GM19397 (cell line): ENCODE measurements at regions not wholly inside any gene's neighbourhood (a gene's known extent, or its start where the extent isn't known, plus 50 kb on each side); places are given as distances from the start of the nearest gene placed in this dataset.

Experiments used
- ATAC-seq: cut with Tn5 transposase; IDR thresholded peaks from one replicate; pipeline ENCODE4 v1.9.1; 2021; ENCODE audit warnings: mild to moderate bottlenecking, moderate library complexity; ENCODE audit not compliant: unreplicated experiment

GRCh38 chr5:4212981-4213819, 617.6 kb downstream of the IRX1 start:
- no peak for ATAC-seq

GRCh38 chr5:4215143-4215542, 619.5 kb downstream of the IRX1 start:
- ATAC-seq: no peak

- no peak for ATAC-seq
Observed at GRCh38 chr5:4216142-4216541, 620.5 kb downstream of the IRX1 start.

DNA sequence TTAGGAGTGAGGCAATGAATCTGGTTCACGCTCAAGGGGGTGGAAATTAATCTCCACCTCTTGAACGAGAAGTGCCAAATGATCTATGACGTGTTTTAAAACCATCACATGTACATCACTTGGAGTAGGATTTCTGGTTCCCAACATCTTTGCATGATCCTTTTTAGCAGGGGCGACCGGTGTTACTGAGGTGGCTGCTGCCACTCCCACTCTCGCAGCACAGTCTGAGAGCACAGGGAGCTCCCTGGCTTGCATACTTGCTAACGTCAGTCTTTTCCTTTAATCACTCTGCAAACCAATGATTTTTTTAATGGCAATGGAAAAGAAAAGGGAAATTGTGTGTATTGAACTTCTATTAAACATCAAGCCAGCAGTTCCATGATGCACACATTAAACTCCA, 624.4 kb downstream of the IRX1 start:
- ATAC-seq: no peak

DNA sequence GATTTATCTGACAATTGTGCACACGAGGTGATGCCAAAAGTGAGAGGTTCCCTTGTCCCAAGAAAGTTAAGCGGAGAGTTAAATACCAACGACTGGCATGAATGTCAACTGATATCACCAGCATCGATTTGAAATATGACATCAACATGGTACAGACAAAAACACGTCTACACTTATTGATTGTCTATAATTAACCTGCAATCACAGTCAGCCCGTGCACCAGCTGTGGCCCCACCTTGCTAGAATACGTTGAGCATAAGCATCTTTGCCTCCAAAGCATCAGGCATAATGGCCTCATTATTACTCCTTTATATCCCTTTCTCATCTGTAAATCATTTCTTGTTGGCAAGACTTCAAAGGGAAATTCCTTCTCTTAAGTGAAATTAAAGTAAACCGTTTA, 625.4 kb downstream of the IRX1 start:
- no peak for ATAC-seq

- ATAC-seq: no peak
Observed at GRCh38 chr5:4222147-4222546, 626.5 kb downstream of the IRX1 start.

GRCh38 chr5:4222821-4223220, 627.2 kb downstream of the IRX1 start:
- ATAC-seq: no peak

GRCh38 chr5:4225741-4226140, 630.1 kb downstream of the IRX1 start:
- ATAC-seq: no peak

GRCh38 chr5:4226565-4226964, 630.9 kb downstream of the IRX1 start:
- no peak for ATAC-seq

GRCh38 chr5:4228708-4229107, 633.1 kb downstream of the IRX1 start:
- no peak for ATAC-seq

DNA sequence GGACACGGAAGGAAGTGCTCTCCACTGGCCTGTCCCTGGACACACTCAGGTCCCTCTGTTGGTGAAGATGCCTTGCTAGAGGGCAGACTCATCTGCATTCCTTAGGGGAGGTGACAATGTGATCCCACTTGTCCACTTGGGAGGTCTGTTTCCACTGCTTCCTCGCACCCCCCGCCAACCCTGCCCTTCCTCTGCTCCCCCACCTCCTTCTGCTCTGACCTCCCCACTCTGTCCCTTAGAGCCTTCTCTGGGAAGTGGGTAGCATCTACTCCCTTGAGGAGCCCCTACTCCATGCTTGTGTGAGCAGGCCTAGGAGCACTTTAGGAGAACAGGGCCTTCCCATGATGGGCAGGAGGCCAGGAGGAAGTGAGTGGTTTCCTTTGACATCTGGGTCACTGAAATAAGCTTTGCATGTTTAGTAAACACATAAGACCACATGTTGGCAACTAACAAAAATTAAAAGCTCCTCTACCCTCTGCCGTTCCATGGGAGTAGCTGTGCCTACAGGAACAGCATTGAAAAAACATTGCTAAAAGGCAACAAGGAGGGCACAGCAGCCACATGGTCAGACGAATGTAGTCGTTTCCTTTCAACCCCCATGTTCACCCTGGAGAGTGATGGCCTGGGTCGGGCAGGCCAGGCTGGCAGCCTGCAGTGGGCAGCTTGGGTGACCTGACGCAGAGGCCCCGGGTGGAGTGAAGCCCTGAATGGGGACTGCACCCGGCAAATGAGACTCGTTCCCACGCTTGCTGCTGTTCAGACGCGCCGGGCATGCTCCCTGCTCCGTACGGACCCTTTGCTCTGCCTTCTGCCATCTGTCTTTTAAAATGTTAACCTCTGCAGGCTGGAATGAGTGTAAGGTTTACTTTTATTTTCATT, 634.0 kb downstream of the IRX1 start:
- no peak for ATAC-seq

DNA sequence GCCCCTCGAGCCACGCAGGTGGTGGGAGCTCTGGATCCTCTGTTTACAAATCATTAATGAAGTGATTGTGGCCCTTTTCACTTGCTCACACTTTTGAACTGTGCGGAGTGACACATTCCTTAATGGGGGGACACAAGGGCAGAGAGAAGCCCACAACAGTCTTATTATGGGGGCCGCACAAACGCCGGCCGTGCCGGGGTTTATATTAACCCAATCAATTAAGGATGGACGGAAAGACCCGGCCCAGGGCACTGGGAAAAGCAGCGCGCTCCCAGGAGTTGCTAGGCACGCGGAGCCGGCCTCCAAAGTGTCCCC, 634.8 kb downstream of the IRX1 start:
- ATAC-seq: no peak

DNA sequence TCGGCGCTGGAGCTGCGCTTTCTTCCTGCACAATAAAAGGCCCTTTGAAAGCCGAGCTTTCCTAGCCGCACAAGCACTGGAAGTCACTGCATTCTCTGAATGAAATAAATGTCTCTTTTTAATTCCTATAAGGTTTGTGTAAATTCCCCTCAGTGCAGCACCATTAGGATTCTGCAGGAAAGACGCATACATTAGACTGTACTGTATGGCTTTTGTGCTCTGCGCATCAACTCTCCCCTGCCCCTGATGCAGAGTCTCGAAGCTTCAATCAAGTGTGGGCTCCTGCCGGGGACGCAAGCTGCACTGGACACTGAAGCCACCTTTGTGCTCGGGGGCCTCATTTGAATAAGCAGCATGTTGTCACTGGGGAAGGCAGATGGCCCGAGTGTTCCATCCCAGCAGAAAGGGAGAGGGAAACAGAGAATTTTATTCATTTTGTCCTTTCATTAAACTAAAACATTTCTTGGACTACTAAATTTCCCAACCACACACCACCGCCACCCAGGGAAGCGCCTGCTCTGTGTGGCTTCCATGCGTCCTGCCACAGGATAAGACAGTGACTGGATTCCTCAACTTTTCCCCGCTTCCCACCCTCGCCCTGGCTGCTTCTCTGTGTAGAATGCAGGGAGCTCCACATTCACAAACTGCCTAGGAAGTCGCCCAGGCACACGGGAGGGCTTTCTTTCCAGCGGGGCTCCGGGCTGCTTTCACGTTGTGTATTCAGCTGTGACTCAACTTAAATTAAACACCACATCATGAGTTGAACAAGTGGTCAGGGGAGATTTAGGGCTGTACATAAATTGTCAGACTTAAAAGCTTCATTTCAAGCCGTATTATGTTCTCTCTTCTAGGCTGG, 635.4 kb downstream of the IRX1 start:
- ATAC-seq: no peak

DNA sequence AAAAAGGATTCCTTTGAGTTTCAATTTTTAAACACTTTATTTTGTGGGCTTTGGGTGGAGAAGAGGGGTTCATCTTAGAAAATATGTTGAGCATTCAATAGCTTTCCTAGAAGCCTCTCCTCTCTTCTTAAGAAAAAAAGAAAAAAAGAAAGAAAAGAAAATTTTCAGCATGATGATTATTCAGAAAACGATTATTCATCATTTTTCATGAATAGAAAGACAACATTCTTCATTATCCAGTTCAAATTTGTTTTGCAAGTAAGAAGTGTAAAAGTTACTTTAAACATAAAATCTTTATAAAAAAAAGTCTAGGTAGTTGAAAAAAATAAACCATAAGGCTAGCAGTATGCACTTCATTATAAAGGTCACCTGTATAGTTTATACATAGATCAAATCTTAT, 636.5 kb downstream of the IRX1 start:
- ATAC-seq: no peak

GRCh38 chr5:4233671-4234070, 638.0 kb downstream of the IRX1 start:
- no peak for ATAC-seq

DNA sequence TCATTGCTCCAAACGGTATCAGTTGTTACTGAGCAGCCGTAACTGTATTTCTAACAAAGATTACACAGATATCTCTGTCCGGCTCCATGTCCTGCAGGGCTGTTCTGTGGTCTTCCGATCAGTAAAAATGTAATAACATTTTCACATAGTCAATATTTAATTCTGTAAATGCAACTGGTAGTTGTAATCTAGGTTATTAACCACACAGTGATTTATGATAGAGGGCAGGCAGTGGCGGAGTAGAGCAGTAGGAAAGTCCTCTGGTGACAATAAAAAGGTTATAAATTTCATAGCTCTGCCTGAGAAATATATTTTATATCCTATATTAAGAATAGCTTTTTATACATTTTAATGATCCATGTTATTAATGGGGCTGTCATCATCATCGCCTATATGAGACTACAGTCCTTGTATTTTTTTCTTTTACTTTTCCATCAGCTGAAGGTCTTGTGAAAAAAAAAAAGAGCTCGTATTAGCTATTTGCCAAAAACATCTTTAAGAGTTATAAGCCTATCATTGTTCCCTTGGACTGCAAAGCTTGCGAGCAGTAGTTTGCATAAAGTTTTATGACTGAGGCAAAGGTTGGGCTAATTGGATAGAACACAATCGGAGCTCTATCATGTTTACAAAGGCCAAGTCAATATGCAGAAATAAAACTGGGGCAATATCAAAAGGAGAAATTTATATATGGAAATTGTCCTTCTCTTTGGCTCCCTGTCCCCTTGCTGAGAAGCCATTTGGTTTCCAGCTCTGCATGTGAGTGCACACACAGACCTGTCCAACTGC, 648.0 kb downstream of the IRX1 start:
- ATAC-seq: no peak

DNA sequence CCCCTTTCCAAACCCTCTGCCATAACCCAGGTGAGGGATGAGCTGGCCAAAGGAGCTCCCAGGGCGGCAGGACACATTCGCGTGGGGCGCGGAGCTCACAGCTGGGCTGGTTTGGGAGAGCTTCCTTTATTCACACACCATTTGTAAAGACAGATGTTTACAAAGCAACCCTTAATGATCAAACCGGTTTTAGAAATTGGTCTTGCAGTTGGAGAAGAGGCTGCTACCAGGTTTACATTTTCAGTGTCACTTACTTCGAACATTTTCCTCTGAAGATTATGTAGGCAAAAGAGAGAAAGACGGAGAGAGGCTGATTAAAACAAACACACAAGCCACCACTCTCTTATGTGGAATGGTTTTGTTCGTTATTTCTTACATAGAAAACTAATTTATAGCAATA, 648.7 kb downstream of the IRX1 start:
- no peak for ATAC-seq

DNA sequence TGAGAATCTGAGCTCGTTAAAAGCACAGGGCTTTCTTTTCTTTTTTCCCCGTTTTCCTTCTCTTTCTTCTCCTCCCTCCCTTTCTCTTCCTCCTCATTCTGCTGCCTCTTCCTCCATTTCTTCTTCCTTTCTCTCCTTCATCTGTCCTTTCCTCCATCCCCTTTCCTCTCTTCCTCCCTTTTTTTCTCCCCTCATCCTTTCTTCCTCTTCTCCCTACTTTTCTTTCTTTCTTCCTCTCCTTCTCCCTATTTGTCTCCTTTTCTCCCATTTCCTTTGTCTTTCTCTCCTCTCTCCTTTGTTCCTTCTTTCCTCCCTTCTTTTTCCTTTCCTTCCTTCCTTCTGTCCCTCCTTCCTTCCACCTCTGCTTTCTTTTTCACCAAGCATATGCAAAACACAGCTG, 649.4 kb downstream of the IRX1 start:
- no peak for ATAC-seq

DNA sequence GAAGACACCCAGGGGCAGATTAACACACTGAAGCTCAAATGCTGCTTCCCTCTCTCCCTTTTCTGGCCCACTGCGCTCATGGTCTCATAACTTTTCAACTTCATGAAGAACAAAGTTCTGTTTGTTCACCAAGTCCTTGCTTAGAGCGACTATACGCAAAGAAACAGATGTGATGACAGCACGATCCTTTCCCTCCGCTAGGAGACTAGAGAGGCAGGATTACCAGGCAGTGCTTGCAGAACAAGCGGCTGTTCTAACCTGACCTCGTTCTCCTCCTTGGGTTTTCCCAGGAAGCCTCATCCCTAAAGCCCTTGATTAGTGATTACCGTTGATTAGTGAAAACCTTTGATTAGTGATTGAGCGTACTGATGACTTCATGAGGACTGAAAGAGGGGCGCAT, 649.9 kb downstream of the IRX1 start:
- no peak for ATAC-seq

DNA sequence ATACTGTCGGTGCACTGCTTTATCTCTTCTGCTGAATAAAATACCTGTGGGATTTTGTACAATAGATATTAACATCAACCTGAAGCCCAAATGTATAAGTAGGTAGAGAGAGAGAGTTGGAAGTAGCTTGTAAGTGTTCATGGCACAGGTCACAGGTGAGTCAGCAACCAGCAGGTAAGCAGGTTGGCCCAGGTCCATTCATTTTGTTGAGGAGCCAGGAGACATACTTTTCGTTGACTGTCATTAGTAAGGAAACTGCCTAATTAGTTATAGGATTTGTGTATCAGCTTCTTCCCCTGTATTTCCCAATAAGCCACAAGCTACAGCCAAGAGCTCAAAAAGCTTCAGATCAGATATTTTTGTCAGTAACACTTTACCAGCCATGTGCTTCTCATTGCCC, 650.8 kb downstream of the IRX1 start:
- no peak for ATAC-seq

DNA sequence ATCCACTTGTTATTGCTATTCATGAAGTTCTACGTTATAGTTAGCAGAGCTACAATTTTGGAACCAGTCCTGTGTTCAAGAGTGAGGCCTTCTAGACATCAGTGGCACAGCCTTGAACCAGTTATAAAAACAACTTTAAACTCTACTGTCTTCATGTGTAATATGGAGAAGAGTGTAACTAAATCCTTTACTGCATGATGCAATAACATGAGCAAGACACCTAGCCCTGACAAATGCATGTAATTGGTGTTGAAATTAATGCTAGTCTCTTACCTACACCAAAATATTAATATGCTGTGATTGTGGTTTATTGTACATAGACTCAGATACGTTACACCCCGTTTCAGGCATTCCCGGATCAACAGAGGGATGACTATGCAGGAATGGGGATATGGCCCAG, 654.6 kb downstream of the IRX1 start:
- ATAC-seq: no peak
